OCI-LY3 (cell line): ENCODE measurements at regions not wholly inside any gene's neighbourhood (a gene's known extent, or its start where the extent isn't known, plus 50 kb on each side); places are given as distances from the start of the nearest gene placed in this dataset.

Source experiments
- CTCF ChIP-seq: fragments of 200-600, 300-600 bp; sonication (generic); IDR thresholded peaks from 2 replicates; pipeline ENCODE4 v1.5.1; 2014; ENCODE audit warnings: antibody characterized with exemption, low read length, low read depth
- EZH2phosphoT487 ChIP-seq: fragments of 200-600 bp; shearing (Covaris generic); IDR thresholded peaks from 2 replicates; pipeline ENCODE4 v1.6.1; 2018; ENCODE audit warnings: antibody characterized with exemption, mixed run types, low read depth

- no peak for TF ChIP-seq CTCF
- TF ChIP-seq EZH2phosphoT487, result no peak
These were observed 179.7 kb downstream of the MREG start for GRCh38 chr2:215833531-215834162.
